ENCODE measurements at regions not wholly inside any gene's neighbourhood (a gene's known extent, or its start where the extent isn't known, plus 50 kb on each side); places are given as distances from the start of the nearest gene placed in this dataset.

- no peak overlapping the region for H3K4me2 ChIP-seq
- no peak for DNase-seq (ENCODE audit: low spot score)
- no peaks in the 10 kb centered on the region for H3K27me3 ChIP-seq
- 70% methylated on average over 10 of the region's 10 CpGs for WGBS (ENCODE audit: low lambda C conversion rate, missing lambda C conversion rate)
- H3K9me2 ChIP-seq (replicated peaks; ENCODE audit: insufficient read depth): no peaks in the 10 kb centered on the region
- H3K27ac ChIP-seq: no peak overlapping the region
- TF ChIP-seq EZH2 (IDR thresholded peaks at IDR 0.05; ENCODE audit: borderline replicate concordance): no peak
- TF ChIP-seq EZH2phosphoT487 (IDR thresholded peaks at IDR 0.05; ENCODE audit: low read depth, severe bottlenecking, unreplicated experiment): no peak
- TF ChIP-seq CTCF (IDR thresholded peaks at IDR 0.05; ENCODE audit: poor library complexity): no peak
- no peaks in the 10 kb centered on the region for H3K9me3 ChIP-seq (ENCODE audit: low read depth)
- no peaks in the 10 kb centered on the region for H3K79me2 ChIP-seq
- H2AFZ ChIP-seq: no peak overlapping the region
- H3K4me3 ChIP-seq: no peak overlapping the region
- no peaks in the 10 kb centered on the region for H3K4me1 ChIP-seq (ENCODE audit: insufficient read depth)
- H4K20me1 ChIP-seq (ENCODE audit: insufficient read depth, poor library complexity, severe bottlenecking): no peaks in the 10 kb centered on the region
- H3K36me3 ChIP-seq (replicated peaks; ENCODE audit: insufficient read depth, low read depth): no peaks in the 10 kb centered on the region
These were observed 64.5 kb upstream of the NECTIN1 start for GRCh38 chr11:119793335-119793984.

GRCh38 chr11:119791701-119792151 lies 62.7 kb upstream of the NECTIN1 start:
- Histone ChIP-seq H3K79me2 (no peaks in the 10 kb centered on the region), H3K4me1 (ENCODE audit: insufficient read depth) (no peaks in the 10 kb centered on the region), H3K9me2 (replicated peaks; ENCODE audit: insufficient read depth) (no peaks in the 10 kb centered on the region), H3K36me3 (replicated peaks; ENCODE audit: insufficient read depth, low read depth) (no peaks in the 10 kb centered on the region), H3K4me2 (no peak overlapping the region), H3K4me3 (no peak overlapping the region), H3K9me3 (ENCODE audit: low read depth) (no peaks in the 10 kb centered on the region), H2AFZ (no peak overlapping the region), H3K27ac (no peak overlapping the region), H3K27me3 (no peaks in the 10 kb centered on the region), H4K20me1 (ENCODE audit: insufficient read depth, poor library complexity, severe bottlenecking) (no peaks in the 10 kb centered on the region)
- DNase-seq (ENCODE audit: low spot score): peak; percentile 28
- WGBS (ENCODE audit: low lambda C conversion rate, missing lambda C conversion rate): 13% methylated on average over 6 of the region's 6 CpGs
- no peak for TF ChIP-seq CTCF (IDR thresholded peaks at IDR 0.05; ENCODE audit: poor library complexity)

- DNase-seq (ENCODE audit: low spot score): no peak
- no peaks in the 10 kb centered on the region for H4K20me1 ChIP-seq (ENCODE audit: insufficient read depth, poor library complexity, severe bottlenecking)
- H3K79me2 ChIP-seq: no peaks in the 10 kb centered on the region
- WGBS (ENCODE audit: low lambda C conversion rate, missing lambda C conversion rate): 57% methylated on average over 6 of the region's 6 CpGs
- TF ChIP-seq CTCF (IDR thresholded peaks at IDR 0.05; ENCODE audit: poor library complexity) (no peak), EZH2 (IDR thresholded peaks at IDR 0.05; ENCODE audit: borderline replicate concordance) (no peak), EZH2phosphoT487 (IDR thresholded peaks at IDR 0.05; ENCODE audit: low read depth, severe bottlenecking, unreplicated experiment) (no peak)
- H3K36me3 ChIP-seq (replicated peaks; ENCODE audit: insufficient read depth, low read depth): no peaks in the 10 kb centered on the region
- H3K27ac ChIP-seq: no peak overlapping the region
- H3K4me3 ChIP-seq: no peak overlapping the region
- no peaks in the 10 kb centered on the region for H3K4me1 ChIP-seq (ENCODE audit: insufficient read depth)
- no peak overlapping the region for H3K4me2 ChIP-seq
- H3K27me3 ChIP-seq: no peaks in the 10 kb centered on the region
- H3K9me3 ChIP-seq (ENCODE audit: low read depth): no peaks in the 10 kb centered on the region
- H2AFZ ChIP-seq: no peak overlapping the region
- no peaks in the 10 kb centered on the region for H3K9me2 ChIP-seq (replicated peaks; ENCODE audit: insufficient read depth)
These were observed 62.0 kb upstream of the NECTIN1 start for GRCh38 chr11:119791047-119791446.

GRCh38 chr11:119790476-119790875 lies 61.5 kb upstream of the NECTIN1 start:
- Histone ChIP-seq H3K4me2 (no peak overlapping the region), H3K4me1 (ENCODE audit: insufficient read depth) (no peaks in the 10 kb centered on the region), H3K27ac (no peak overlapping the region), H3K9me3 (ENCODE audit: low read depth) (no peaks in the 10 kb centered on the region), H4K20me1 (ENCODE audit: insufficient read depth, poor library complexity, severe bottlenecking) (no peaks in the 10 kb centered on the region), H3K4me3 (no peak overlapping the region), H3K36me3 (replicated peaks; ENCODE audit: insufficient read depth, low read depth) (no peaks in the 10 kb centered on the region), H2AFZ (no peak overlapping the region), H3K27me3 (no peaks in the 10 kb centered on the region), H3K9me2 (replicated peaks; ENCODE audit: insufficient read depth) (no peaks in the 10 kb centered on the region), H3K79me2 (no peaks in the 10 kb centered on the region)
- DNase-seq (ENCODE audit: low spot score): no peak
- TF ChIP-seq EZH2phosphoT487 (IDR thresholded peaks at IDR 0.05; ENCODE audit: low read depth, severe bottlenecking, unreplicated experiment) (no peak), CTCF (IDR thresholded peaks at IDR 0.05; ENCODE audit: poor library complexity) (no peak), EZH2 (IDR thresholded peaks at IDR 0.05; ENCODE audit: borderline replicate concordance) (no peak)
- WGBS (ENCODE audit: low lambda C conversion rate, missing lambda C conversion rate): 81% methylated on average over 9 of the region's 9 CpGs

Measured in hepatocyte (in vitro differentiated cells).